SKM-1 treated with dmso at 0.1 percent for 144 hours (cell line): ENCODE measurements at regions not wholly inside any gene's neighbourhood (a gene's known extent, or its start where the extent isn't known, plus 50 kb on each side); places are given as distances from the start of the nearest gene placed in this dataset.
A peak's percentile ranks its signal among the peaks of the same experiment; 100 is the strongest.

Experiments
- DNase-seq: peaks from one replicate; lab custom pipeline; 2025; ENCODE audit not compliant: unreplicated experiment; lab: John Stamatoyannopoulos, UW

- no peak for DNase-seq
Observed at GRCh38 chr9:85430659-85431338, 311.0 kb downstream of the AGTPBP1 start.

- DNase-seq: no peak
Observed at GRCh38 chr9:85428230-85428629, 313.5 kb downstream of the AGTPBP1 start.

DNA sequence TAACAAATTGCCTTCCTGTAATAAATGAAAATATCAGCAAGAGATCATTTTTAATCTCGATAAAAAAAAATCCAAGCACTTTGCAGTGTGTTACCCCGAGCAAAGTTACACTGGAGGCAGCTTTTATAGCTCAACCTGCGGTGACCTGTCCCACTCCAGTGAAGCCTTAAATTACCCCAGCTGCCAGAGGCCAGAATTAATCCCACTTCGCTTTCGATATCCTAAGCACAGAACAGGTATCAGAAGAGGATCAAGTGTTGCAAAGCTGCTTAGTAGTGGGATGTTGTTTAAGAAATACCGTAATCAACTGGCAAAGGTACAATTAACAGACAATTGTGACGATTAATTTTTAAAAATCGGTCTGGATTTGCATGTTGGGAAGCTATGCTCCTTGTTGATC lies 314.0 kb downstream of the AGTPBP1 start:
- no peak for DNase-seq

- peak; percentile 18 for DNase-seq
Observed at GRCh38 chr9:85425153-85425611, 316.6 kb downstream of the AGTPBP1 start.

DNA sequence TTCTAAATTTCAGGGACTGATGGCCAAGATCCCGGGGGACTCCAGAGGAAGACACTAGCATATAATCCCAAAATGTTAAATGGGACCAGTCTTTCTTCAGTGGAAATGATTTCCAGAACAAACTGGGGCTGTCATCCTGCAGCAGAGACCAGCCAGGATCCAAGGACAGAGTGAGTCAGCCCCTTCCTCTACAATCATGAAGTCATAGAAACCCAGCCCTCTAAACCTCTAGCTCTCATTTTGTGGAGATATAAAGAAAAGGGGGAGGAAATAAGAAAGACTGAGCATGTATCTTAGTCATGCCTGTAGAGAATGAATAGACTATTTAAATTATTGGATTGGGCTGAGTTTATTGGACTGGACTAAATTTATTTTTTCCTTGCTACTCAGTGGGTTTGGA lies 318.3 kb downstream of the AGTPBP1 start:
- DNase-seq: no peak

- DNase-seq: no peak
Observed at GRCh38 chr9:85421641-85422040, 320.1 kb downstream of the AGTPBP1 start.

DNA sequence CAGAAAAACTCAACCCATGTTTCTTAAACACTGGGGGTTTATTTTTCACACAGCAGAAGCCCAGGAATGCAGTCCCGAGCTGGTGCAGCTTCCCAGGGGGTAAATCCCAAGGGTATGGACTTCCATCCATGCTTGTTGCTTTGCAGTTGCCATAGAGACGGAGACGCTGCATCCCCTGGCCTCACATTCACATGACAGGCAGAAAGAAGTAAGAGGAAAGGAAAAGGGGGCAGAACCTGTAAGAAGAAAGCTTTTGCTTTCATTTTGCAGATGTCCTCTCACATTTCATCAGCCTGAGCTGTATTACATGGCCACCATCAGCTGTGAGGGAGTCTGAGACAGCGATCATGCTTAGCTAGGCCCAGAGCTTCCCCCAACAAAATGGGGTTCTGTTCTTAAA lies 321.0 kb downstream of the AGTPBP1 start:
- DNase-seq: no peak

- DNase-seq: no peak
Observed at GRCh38 chr9:85417674-85418073, 324.1 kb downstream of the AGTPBP1 start.

- DNase-seq: no peak
Observed at GRCh38 chr9:85416715-85417114, 325.0 kb downstream of the AGTPBP1 start.

DNA sequence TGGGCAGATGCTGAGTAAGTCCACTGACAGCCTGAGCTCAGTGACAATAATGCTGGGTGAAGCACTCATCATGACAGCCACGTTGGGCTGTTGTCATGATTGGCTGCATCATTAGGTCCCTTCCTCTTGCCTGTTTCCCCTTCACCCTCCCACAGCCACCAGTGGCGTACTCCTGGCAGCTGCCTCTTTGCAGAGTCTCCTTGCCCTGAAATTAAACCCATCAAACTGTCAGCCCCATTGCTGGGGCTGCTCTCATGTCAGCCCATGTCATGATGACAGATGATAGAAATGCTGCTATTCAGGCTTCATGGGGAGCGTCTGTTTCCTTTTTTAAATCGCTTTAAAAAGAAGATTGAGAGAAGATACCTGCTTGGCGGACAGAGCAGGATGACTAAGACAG lies 327.4 kb downstream of the AGTPBP1 start:
- no peak for DNase-seq

DNA sequence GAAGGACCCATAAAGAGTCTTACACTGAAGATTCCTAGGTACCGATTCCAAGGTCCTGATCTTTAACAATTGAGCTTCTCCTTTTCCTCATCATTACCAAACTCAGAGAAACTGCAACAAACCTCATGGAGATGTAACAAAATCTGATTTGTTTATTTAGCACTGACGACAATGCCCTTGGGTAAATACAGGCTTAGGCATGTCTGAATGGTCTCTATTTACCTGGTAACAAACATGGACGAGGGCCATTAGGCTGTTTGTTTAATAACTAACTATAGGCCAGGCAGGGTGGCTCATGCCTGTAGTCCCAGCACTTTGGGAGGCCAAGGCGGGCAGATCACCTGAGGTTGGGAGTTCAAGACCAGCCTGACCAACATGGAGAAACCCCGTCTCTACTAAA lies 333.3 kb downstream of the AGTPBP1 start:
- DNase-seq: no peak

DNA sequence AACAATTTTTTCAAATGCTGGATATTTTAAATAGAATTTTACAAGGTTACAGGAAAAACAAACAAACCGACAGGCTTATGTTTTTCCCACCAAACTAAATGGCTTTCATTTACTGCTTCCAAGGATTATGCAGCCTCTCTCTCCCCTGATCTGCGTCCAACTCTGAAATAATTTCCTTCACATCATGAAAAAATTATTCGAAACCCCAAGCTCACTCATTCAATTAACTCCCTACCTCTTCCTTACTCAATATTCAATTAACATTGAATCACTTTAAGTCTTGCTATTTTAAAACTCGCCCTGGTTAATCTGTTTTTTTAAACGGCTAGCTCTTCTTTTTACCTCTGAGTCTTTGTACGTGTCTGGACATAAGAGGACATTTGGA lies 336.2 kb downstream of the AGTPBP1 start:
- DNase-seq: no peak

DNA sequence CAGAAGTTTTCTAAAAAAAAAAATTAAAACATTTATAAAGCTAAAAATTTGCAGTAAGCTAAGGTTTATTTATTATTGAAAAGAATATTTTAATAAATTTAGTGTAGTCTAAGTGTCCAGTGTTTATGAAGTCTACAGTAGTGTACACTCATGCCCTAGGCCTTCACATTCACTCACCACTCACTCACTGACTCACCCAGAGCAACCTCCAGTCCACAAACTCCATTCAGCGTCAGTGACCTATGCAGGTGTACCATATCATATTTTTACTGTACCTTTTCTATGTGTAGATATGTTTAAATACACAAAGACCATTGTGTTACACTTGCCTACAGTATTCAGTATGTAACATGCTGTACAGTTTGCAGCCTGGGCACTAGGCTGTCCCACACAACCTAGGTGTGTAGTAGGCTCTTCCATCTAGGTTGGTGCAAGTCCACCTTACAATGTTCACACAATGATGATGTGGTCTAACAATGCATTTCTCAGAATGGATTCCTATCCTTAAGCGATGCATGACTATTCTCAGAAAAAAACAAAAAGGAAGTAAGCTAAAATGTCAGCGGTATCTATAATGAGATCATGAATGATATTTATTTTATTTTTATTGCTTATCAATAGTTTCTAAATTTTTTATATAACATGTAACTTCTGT lies 336.7 kb downstream of the AGTPBP1 start:
- DNase-seq: no peak

DNA sequence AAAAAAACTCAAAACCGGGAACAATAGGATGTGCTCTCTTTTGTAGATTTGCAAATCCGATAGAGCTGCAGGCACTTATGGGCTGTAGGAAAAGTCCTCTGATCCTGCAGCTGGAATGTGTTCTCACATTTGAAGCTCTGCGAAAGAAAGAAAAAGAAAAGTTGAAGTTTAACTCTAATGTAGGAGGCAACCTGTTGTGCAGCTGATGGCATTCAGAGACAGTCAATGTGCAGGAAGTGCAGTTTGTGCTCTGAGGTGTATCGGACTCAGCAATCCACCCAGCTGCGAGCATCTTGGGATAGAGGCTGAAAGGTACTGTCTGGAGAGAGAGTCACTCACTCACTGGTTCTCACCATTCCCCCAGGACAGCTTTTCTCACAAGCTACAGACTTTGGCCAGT lies 339.2 kb downstream of the AGTPBP1 start:
- no peak for DNase-seq

DNA sequence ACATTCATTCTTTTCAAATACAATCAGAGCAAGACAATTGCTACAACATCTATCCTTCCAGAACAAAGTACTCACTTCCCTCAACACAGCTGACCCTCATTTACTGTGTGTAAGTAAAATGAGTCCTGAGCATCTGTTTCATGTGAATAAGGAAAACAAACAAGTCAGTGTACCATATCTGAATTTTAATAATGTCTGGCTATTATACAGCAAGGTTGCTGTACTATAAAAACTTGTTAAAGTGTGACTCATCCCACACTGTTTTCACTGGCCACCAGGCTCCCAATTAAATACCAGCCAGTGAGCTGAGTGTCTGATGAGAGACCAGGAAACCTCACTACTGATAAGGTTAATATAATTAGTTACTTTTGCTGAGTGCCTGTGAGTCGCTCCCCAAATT lies 339.8 kb downstream of the AGTPBP1 start:
- DNase-seq: no peak

DNA sequence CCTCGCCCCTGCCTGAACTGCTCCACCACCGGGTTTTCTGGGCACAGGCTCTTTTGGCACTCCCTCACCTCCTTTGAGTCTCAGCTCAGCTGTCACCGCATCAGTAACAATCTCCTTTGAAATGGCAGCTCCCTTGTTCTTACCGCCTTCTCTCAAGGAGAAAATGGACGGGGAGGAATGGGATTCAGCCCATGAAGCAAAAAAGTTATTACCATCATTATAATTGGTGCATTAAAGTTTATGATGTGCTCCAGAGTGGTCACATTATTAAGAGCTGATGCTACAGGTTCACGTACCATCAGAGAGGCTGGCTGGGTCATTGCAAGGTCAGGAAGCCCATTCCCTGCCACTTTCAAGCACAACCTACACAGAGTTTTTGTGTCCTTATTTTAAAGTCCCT lies 344.7 kb downstream of the AGTPBP1 start:
- DNase-seq: no peak

DNA sequence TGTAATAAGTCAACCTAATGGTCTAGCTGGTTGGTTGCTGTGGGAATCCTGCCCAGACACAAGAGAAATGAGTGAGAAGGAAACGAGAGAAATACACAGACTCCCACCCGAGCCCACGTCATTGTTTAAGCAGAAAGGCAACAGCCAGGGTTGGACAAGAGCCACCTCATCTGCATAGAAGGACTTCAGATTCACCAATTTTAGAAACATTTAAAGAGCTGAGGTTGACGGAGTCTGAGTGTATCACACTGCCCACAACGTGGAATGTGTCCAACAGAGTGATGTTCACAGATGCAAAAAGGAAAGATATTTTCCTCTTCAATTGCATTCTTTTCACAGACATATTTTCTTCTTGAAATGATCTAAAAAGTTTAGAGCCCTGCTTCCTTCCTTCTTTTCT lies 349.5 kb downstream of the AGTPBP1 start:
- DNase-seq: no peak

GRCh38 chr9:85377731-85378289 lies 363.9 kb downstream of the AGTPBP1 start:
- no peak for DNase-seq

GRCh38 chr9:85368781-85369180 lies 373.0 kb downstream of the AGTPBP1 start:
- no peak for DNase-seq

DNA sequence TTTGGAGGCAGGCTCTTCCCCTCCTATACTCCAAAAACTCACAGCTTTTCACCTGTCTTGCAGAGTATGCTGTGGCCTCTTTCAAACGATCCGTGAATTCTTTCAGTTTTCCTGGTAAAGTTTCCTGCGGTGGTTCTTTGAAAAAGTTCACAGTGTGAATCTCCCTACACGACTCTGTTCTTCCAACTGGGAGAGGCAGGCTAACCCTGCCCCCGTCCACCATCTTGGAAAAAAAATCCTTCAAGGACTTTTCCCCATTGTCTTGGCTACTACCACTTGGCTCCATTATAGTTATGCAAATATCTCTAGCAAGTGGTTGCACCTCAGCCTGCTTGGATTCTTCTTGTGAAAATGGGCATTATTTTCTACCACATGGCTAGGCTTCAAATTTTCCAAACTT lies 382.6 kb downstream of the AGTPBP1 start:
- no peak for DNase-seq

GRCh38 chr9:85349046-85349445 lies 392.7 kb downstream of the AGTPBP1 start:
- no peak for DNase-seq

DNA sequence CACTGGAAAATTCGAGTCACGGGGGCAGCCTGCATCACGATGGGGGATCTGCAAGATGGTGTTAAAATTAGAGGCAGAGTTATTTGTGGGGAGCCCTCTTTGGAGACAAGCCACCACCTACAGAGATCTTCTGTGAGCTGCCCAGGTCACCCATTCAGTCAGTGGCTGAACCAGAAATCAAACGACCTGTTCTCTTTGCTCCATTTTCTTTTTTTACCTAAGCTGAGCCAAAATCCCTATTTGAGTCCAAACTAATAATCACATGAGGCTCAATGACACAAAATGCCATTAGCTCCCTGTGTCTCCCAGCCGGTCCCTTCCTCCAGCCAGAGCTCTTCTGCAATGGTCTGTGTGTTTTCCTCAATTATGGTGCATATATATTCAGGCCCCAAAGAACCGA lies 394.2 kb downstream of the AGTPBP1 start:
- DNase-seq: no peak

DNA sequence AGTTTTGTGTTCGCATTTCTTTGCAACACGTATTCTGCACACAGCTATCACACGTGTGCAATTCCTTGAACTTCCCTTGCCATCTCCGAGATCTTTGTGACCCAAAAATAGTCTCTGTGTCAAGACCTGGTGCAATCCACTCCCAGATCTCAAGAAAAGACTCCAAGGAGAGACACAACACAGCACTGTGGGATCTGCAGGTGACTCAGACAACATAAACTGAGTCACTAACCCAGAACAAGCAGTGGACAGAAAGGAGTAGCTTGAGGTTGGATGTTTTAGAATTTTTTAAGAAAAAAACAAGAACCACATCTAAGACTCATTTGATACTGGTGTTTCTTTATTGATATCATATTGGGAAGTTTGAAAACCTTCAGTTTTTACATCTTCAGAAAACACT lies 396.9 kb downstream of the AGTPBP1 start:
- no peak for DNase-seq
